Neural cell (in vitro differentiated cells): ENCODE measurements at regions not wholly inside any gene's neighbourhood (a gene's known extent, or its start where the extent isn't known, plus 50 kb on each side); places are given as distances from the start of the nearest gene placed in this dataset.

Source experiments
- EP300 ChIP-seq: fragments of 450-650 bp; conservative IDR thresholded peaks from 2 replicates; pipeline ENCODE4 v1.6.1; 2014; ENCODE audit warnings: antibody characterized with exemption, mild to moderate bottlenecking, moderate library complexity; ENCODE audit not compliant: poor library complexity, severe bottlenecking
- EZH2 ChIP-seq: fragments of 200-600, 300-800 bp; shearing (Covaris generic), sonication (generic); IDR thresholded peaks from 2 replicates; pipeline ENCODE4 v1.6.1; 2014; ENCODE audit warnings: antibody characterized with exemption, low read length, borderline replicate concordance, mild to moderate bottlenecking; ENCODE audit not compliant: insufficient read depth, poor library complexity, severe bottlenecking
- MXI1 ChIP-seq: fragments of 450-650 bp; conservative IDR thresholded peaks from 2 replicates; pipeline ENCODE4 v1.6.1; 2014; ENCODE audit warnings: antibody characterized with exemption, mild to moderate bottlenecking; ENCODE audit not compliant: poor library complexity, severe bottlenecking
- RAD21 ChIP-seq: fragments of 450-650 bp; conservative IDR thresholded peaks from 2 replicates; pipeline ENCODE4 v1.6.1; 2014; ENCODE audit warnings: antibody characterized with exemption, mild to moderate bottlenecking, moderate library complexity
- REST ChIP-seq: IDR thresholded peaks from 2 replicates; pipeline ENCODE4 v1.6.1; 2012; ENCODE audit warnings: borderline replicate concordance
- TF ChIP-seq, protein P1 (sequence below): fragments of 450-650 bp; IDR thresholded peaks from 2 replicates; pipeline ENCODE4 v1.5.1; 2014; ENCODE audit warnings: antibody characterized with exemption, mild to moderate bottlenecking, moderate library complexity; ENCODE audit not compliant: poor library complexity, severe bottlenecking

- TF ChIP-seq RAD21 = no peak
- TF ChIP-seq, protein P1, sequence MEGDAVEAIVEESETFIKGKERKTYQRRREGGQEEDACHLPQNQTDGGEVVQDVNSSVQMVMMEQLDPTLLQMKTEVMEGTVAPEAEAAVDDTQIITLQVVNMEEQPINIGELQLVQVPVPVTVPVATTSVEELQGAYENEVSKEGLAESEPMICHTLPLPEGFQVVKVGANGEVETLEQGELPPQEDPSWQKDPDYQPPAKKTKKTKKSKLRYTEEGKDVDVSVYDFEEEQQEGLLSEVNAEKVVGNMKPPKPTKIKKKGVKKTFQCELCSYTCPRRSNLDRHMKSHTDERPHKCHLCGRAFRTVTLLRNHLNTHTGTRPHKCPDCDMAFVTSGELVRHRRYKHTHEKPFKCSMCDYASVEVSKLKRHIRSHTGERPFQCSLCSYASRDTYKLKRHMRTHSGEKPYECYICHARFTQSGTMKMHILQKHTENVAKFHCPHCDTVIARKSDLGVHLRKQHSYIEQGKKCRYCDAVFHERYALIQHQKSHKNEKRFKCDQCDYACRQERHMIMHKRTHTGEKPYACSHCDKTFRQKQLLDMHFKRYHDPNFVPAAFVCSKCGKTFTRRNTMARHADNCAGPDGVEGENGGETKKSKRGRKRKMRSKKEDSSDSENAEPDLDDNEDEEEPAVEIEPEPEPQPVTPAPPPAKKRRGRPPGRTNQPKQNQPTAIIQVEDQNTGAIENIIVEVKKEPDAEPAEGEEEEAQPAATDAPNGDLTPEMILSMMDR = no peak
- no peak for TF ChIP-seq MXI1
- no peak for TF ChIP-seq EP300
- TF ChIP-seq EZH2 = no peak
- TF ChIP-seq REST = no peak
These were observed 1672.4 kb upstream of the LRRTM1 start for GRCh38 chr2:81976998-81977397.
